ENCODE measurements at regions not wholly inside any gene's neighbourhood (a gene's known extent, or its start where the extent isn't known, plus 50 kb on each side); places are given as distances from the start of the nearest gene placed in this dataset.

DNA sequence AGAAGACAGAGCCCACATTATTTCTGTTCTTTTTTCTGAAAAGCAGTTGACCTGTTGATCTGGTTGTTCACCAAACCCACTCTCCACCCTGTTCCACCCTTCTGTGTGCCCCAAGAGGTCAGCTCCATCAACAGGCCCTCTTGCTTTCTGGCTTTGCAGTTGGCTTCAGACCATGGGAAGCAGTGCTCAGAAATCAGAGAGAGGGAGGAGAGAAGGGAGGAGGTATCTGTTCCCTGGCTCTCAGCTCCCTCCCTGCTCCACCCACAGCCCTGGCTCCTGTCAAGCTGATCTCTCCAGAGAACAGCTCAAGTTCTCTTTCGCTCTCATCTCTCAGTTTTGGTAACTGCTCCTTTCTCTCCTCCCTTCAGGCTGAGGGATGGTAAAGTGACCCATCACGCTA is 144.2 kb upstream of the RAI14 start:
- H3K4me3 ChIP-seq (ENCODE audit: low read depth, low read length): no peak overlapping the region
- TF ChIP-seq, protein P1, sequence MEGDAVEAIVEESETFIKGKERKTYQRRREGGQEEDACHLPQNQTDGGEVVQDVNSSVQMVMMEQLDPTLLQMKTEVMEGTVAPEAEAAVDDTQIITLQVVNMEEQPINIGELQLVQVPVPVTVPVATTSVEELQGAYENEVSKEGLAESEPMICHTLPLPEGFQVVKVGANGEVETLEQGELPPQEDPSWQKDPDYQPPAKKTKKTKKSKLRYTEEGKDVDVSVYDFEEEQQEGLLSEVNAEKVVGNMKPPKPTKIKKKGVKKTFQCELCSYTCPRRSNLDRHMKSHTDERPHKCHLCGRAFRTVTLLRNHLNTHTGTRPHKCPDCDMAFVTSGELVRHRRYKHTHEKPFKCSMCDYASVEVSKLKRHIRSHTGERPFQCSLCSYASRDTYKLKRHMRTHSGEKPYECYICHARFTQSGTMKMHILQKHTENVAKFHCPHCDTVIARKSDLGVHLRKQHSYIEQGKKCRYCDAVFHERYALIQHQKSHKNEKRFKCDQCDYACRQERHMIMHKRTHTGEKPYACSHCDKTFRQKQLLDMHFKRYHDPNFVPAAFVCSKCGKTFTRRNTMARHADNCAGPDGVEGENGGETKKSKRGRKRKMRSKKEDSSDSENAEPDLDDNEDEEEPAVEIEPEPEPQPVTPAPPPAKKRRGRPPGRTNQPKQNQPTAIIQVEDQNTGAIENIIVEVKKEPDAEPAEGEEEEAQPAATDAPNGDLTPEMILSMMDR (IDR thresholded peaks at IDR 0.05; ENCODE audit: borderline replicate concordance, insufficient read depth, low read depth, low read length): no peak

DNA sequence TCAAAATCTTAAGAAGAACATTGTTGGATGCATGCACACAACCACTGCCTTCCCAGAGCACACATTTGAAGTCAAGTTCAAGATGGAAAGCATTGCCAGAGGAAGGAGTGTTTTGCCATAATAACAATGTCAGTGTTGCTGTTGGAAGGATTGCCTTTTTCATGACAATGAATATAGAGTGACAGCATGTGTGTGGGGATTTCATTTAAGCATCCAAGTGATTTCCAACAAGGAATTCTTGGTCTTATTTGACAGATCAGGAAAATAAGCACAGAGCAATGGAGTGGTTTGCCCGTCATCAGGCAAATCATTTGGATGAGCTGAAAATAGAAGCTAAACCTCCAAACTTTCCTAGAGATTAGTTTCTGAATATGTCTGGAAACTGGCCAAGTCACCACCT is 140.0 kb upstream of the RAI14 start:
- no peak overlapping the region for H3K4me3 ChIP-seq (ENCODE audit: low read depth, low read length)
- TF ChIP-seq, protein P1 (IDR thresholded peaks at IDR 0.05; ENCODE audit: borderline replicate concordance, insufficient read depth, low read depth, low read length): no peak

DNA sequence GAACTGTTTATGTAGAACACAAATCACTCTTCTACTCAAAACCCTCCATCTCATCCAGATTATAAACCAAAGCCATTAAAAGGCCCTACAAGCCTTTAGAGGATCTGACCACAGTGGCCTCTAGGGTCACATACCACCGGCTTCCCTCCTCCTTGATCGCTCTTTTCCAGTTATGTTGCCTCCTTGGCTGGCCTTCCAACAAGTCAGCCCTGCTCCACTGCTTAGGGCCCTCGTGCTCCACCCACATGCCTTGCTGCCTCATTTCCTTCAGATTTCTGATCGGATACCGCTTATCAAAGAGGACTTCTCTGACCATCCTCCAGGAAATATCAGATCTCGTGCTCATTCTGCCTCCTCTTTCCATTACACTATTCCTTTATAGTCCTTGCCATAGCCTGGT is 139.4 kb upstream of the RAI14 start:
- TF ChIP-seq, protein P1 (IDR thresholded peaks at IDR 0.05; ENCODE audit: borderline replicate concordance, insufficient read depth, low read depth, low read length): no peak
- H3K4me3 ChIP-seq (ENCODE audit: low read depth, low read length): no peak overlapping the region

DNA sequence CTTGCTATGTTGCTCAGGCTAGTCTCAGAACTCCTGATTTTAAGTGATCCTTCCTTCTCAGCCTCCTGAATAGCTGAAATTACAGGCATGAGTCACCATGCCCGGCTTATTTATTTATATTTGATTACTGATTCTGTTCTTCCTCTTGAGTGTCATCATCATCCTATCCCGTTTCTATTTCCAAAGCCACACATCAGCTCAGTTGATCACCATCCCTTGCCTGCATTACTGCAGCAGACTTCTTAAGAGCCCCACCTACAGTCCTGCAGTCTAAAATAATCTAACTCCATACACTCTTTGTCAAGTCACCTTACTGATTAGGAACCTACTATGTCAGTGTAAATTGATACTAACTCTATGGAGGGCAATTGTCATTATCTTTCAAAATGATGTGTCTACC is 138.9 kb upstream of the RAI14 start:
- H3K4me3 ChIP-seq (ENCODE audit: low read depth, low read length): no peak overlapping the region
- TF ChIP-seq, protein P1 (IDR thresholded peaks at IDR 0.05; ENCODE audit: borderline replicate concordance, insufficient read depth, low read depth, low read length): no peak

DNA sequence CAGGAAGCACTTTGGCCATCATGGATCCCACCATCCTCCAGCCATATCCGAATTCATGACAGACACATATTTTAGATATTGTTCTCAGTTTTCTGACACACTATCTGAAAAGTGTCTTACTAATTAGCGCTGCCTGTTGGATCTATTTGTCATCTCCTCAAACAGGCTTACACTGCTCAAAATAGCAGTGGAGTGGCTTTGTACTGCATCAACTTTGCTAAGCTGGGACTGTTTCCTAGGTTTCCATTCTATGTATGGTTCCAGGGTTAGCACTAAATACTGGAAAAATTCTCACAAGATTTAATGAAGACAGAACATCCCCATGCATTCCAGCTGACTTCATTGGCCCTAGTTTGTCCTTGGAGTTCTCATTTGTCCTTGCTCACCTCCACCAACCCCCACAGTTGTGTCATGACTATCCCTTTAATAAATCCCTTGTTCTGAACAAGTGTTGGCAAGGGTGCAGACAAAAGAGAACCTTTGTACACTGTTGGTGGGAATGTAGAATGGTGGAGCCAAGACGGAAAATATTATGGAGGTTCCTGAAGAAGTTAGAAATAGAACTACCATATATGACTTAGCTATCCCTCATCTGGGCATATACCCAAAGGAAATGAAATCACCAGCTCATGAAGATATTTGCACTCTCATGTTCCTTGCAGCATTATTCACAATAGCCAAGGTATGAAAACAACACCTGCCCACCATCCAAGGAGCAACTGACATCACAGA is 136.5 kb upstream of the RAI14 start:
- TF ChIP-seq, protein P1 (IDR thresholded peaks at IDR 0.05; ENCODE audit: borderline replicate concordance, insufficient read depth, low read depth, low read length): no peak
- H3K4me3 ChIP-seq (ENCODE audit: low read depth, low read length): no peak overlapping the region

DNA sequence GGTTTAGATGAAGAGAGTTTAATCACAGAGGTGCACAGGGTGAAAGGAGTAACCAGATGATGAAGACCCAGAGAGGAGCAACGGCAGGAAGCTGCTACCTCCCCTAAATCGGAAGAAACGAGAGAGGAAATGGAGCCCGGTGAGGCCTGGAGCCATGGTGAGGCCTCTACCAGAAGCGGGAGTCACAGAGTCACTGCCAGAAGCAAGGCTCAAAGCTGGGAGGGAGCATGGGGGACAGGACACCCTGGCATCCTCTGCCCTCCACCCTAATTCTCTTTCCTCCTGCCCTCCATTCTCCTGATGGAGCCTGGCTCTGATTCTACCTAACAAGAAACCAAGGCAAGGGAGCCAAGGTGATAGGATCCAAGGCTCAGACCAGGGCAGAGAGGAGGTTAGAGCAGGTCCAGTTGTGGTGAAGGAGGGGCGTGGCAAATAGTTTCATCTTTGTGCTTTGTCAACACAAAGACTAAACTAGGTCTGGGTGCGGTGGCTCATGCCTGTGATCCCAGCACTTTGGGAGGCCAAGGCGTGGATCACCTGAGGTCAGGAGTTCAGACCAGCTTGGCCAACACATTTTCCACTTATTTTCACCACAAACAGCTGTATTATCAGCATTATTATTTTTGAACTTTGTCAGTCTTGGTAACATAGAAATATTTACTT is 134.4 kb upstream of the RAI14 start:
- no peak overlapping the region for H3K4me3 ChIP-seq (ENCODE audit: low read depth, low read length)
- TF ChIP-seq, protein P1 (IDR thresholded peaks at IDR 0.05; ENCODE audit: borderline replicate concordance, insufficient read depth, low read depth, low read length): no peak

All from GM12875 (cell line).